ENCODE measurements at regions not wholly inside any gene's neighbourhood (a gene's known extent, or its start where the extent isn't known, plus 50 kb on each side); places are given as distances from the start of the nearest gene placed in this dataset.
"Not testable (repeated sequence)": the region's sequence is repeated elsewhere in the genome, so short reads cannot be mapped to it uniquely, and the experiment has no call there.

GRCh38 chr10:62964026-62964425, 147.9 kb upstream of the EGR2 start:
- Histone ChIP-seq H3K27me3 (replicated peaks; ENCODE audit: control insufficient read depth, insufficient read depth, low read length) (no peaks in the 10 kb centered on the region), H3K36me3 (ENCODE audit: control insufficient read depth, insufficient read depth, low read length, severe bottlenecking) (no peaks in the 10 kb centered on the region), H3K4me3 (ENCODE audit: low read length) (no peak overlapping the region), H3K9me3 (ENCODE audit: control insufficient read depth, low read length) (peaks cover 5% of the 10 kb centered on the region), H3K4me1 (ENCODE audit: control insufficient read depth, insufficient read depth, low read length) (no peaks in the 10 kb centered on the region), H3K9ac (ENCODE audit: low read length) (no peak overlapping the region)
- no peak for DNase-seq (ENCODE audit: low read depth)

- Histone ChIP-seq H3K4me3 (ENCODE audit: low read length) (no peak overlapping the region), H3K36me3 (ENCODE audit: control insufficient read depth, insufficient read depth, low read length, severe bottlenecking) (no peaks in the 10 kb centered on the region)
Measured at GRCh38 chr10:62961951-62962523, 145.9 kb upstream of the EGR2 start.

GRCh38 chr10:62960416-62960815, 144.2 kb upstream of the EGR2 start:
- no peak overlapping the region for H3K4me3 ChIP-seq (ENCODE audit: low read length)
- peaks cover 5% of the 10 kb centered on the region for H3K9me3 ChIP-seq (ENCODE audit: control insufficient read depth, low read length)
- DNase-seq (ENCODE audit: low read depth) = no peak
- H3K9ac ChIP-seq (ENCODE audit: low read length) = no peak overlapping the region
- H3K27me3 ChIP-seq (replicated peaks; ENCODE audit: control insufficient read depth, insufficient read depth, low read length) = no peaks in the 10 kb centered on the region
- no peaks in the 10 kb centered on the region for H3K36me3 ChIP-seq (ENCODE audit: control insufficient read depth, insufficient read depth, low read length, severe bottlenecking)
- H3K4me1 ChIP-seq (ENCODE audit: control insufficient read depth, insufficient read depth, low read length) = no peaks in the 10 kb centered on the region

More at GRCh38 chr10:62961951-62962523, 145.9 kb upstream of the EGR2 start:
- no peaks in the 10 kb centered on the region for H3K27me3 ChIP-seq (replicated peaks; ENCODE audit: control insufficient read depth, insufficient read depth, low read length)
- no peak overlapping the region for H3K9ac ChIP-seq (ENCODE audit: low read length)
- peaks cover 5% of the 10 kb centered on the region for H3K9me3 ChIP-seq (ENCODE audit: control insufficient read depth, low read length)
- DNase-seq (ENCODE audit: low read depth) = no peak
- H3K4me1 ChIP-seq (ENCODE audit: control insufficient read depth, insufficient read depth, low read length) = no peaks in the 10 kb centered on the region

- no peaks in the 10 kb centered on the region for H3K27me3 ChIP-seq (replicated peaks; ENCODE audit: control insufficient read depth, insufficient read depth, low read length)
- no peaks in the 10 kb centered on the region for H3K4me1 ChIP-seq (ENCODE audit: control insufficient read depth, insufficient read depth, low read length)
- H3K4me3 ChIP-seq (ENCODE audit: low read length) = no peak overlapping the region
- no peaks in the 10 kb centered on the region for H3K36me3 ChIP-seq (ENCODE audit: control insufficient read depth, insufficient read depth, low read length, severe bottlenecking)
- no peak for DNase-seq (ENCODE audit: low read depth)
- peaks cover 5% of the 10 kb centered on the region for H3K9me3 ChIP-seq (ENCODE audit: control insufficient read depth, low read length)
- H3K9ac ChIP-seq (ENCODE audit: low read length) = no peak overlapping the region
Measured at GRCh38 chr10:62959553-62959952, 143.4 kb upstream of the EGR2 start.

GRCh38 chr10:62958980-62959379, 142.8 kb upstream of the EGR2 start:
- DNase-seq (ENCODE audit: low read depth) = no peak

GRCh38 chr10:62946278-62946677, 130.1 kb upstream of the EGR2 start:
- Histone ChIP-seq H3K27me3 (replicated peaks; ENCODE audit: control insufficient read depth, insufficient read depth, low read length) (no peaks in the 10 kb centered on the region), H3K9ac (ENCODE audit: low read length) (no peak overlapping the region), H3K4me3 (ENCODE audit: low read length) (no peak overlapping the region), H3K4me1 (ENCODE audit: control insufficient read depth, insufficient read depth, low read length) (no peaks in the 10 kb centered on the region), H3K36me3 (ENCODE audit: control insufficient read depth, insufficient read depth, low read length, severe bottlenecking) (no peaks in the 10 kb centered on the region), H3K9me3 (ENCODE audit: control insufficient read depth, low read length) (no peaks in the 10 kb centered on the region)
- no peak for DNase-seq (ENCODE audit: low read depth)

More at GRCh38 chr10:62958980-62959379, 142.8 kb upstream of the EGR2 start:
- peaks cover 5% of the 10 kb centered on the region for H3K9me3 ChIP-seq (ENCODE audit: control insufficient read depth, low read length)
- no peak overlapping the region for H3K9ac ChIP-seq (ENCODE audit: low read length)
- no peaks in the 10 kb centered on the region for H3K36me3 ChIP-seq (ENCODE audit: control insufficient read depth, insufficient read depth, low read length, severe bottlenecking)
- H3K4me3 ChIP-seq (ENCODE audit: low read length) = no peak overlapping the region
- no peaks in the 10 kb centered on the region for H3K27me3 ChIP-seq (replicated peaks; ENCODE audit: control insufficient read depth, insufficient read depth, low read length)
- no peaks in the 10 kb centered on the region for H3K4me1 ChIP-seq (ENCODE audit: control insufficient read depth, insufficient read depth, low read length)

GRCh38 chr10:62939698-62940097, 123.5 kb upstream of the EGR2 start:
- Histone ChIP-seq H3K36me3 (ENCODE audit: control insufficient read depth, insufficient read depth, low read length, severe bottlenecking) (no peaks in the 10 kb centered on the region), H3K27me3 (replicated peaks; ENCODE audit: control insufficient read depth, insufficient read depth, low read length) (no peaks in the 10 kb centered on the region), H3K9me3 (ENCODE audit: control insufficient read depth, low read length) (no peaks in the 10 kb centered on the region), H3K4me1 (ENCODE audit: control insufficient read depth, insufficient read depth, low read length) (no peaks in the 10 kb centered on the region), H3K9ac (ENCODE audit: low read length) (no peak overlapping the region), H3K4me3 (ENCODE audit: low read length) (no peak overlapping the region)
- no peak for DNase-seq (ENCODE audit: low read depth)

GRCh38 chr10:62938672-62939071, 122.5 kb upstream of the EGR2 start:
- no peaks in the 10 kb centered on the region for H3K9me3 ChIP-seq (ENCODE audit: control insufficient read depth, low read length)
- H3K9ac ChIP-seq (ENCODE audit: low read length) = no peak overlapping the region
- no peaks in the 10 kb centered on the region for H3K4me1 ChIP-seq (ENCODE audit: control insufficient read depth, insufficient read depth, low read length)
- H3K4me3 ChIP-seq (ENCODE audit: low read length) = no peak overlapping the region
- H3K36me3 ChIP-seq (ENCODE audit: control insufficient read depth, insufficient read depth, low read length, severe bottlenecking) = no peaks in the 10 kb centered on the region
- DNase-seq (ENCODE audit: low read depth) = no peak
- H3K27me3 ChIP-seq (replicated peaks; ENCODE audit: control insufficient read depth, insufficient read depth, low read length) = no peaks in the 10 kb centered on the region

GRCh38 chr10:62937674-62938073, 121.5 kb upstream of the EGR2 start:
- Histone ChIP-seq H3K4me1 (ENCODE audit: control insufficient read depth, insufficient read depth, low read length) (no peaks in the 10 kb centered on the region), H3K9ac (ENCODE audit: low read length) (no peak overlapping the region), H3K9me3 (ENCODE audit: control insufficient read depth, low read length) (no peaks in the 10 kb centered on the region), H3K4me3 (ENCODE audit: low read length) (no peak overlapping the region), H3K36me3 (ENCODE audit: control insufficient read depth, insufficient read depth, low read length, severe bottlenecking) (no peaks in the 10 kb centered on the region), H3K27me3 (replicated peaks; ENCODE audit: control insufficient read depth, insufficient read depth, low read length) (no peaks in the 10 kb centered on the region)
- DNase-seq (ENCODE audit: low read depth) = no peak

- Histone ChIP-seq H3K9me3 (ENCODE audit: control insufficient read depth, low read length) (no peaks in the 10 kb centered on the region), H3K4me3 (ENCODE audit: low read length) (no peak overlapping the region), H3K4me1 (ENCODE audit: control insufficient read depth, insufficient read depth, low read length) (no peaks in the 10 kb centered on the region), H3K9ac (ENCODE audit: low read length) (no peak overlapping the region), H3K36me3 (ENCODE audit: control insufficient read depth, insufficient read depth, low read length, severe bottlenecking) (no peaks in the 10 kb centered on the region), H3K27me3 (replicated peaks; ENCODE audit: control insufficient read depth, insufficient read depth, low read length) (no peaks in the 10 kb centered on the region)
- DNase-seq (ENCODE audit: low read depth) = no peak
Measured at GRCh38 chr10:62935022-62935421, 118.9 kb upstream of the EGR2 start.

- Histone ChIP-seq H3K9ac (ENCODE audit: low read length) (no peak overlapping the region), H3K9me3 (ENCODE audit: control insufficient read depth, low read length) (no peaks in the 10 kb centered on the region), H3K4me1 (ENCODE audit: control insufficient read depth, insufficient read depth, low read length) (no peaks in the 10 kb centered on the region), H3K36me3 (ENCODE audit: control insufficient read depth, insufficient read depth, low read length, severe bottlenecking) (no peaks in the 10 kb centered on the region), H3K27me3 (replicated peaks; ENCODE audit: control insufficient read depth, insufficient read depth, low read length) (no peaks in the 10 kb centered on the region), H3K4me3 (ENCODE audit: low read length) (no peak overlapping the region)
- DNase-seq (ENCODE audit: low read depth) = no peak
Measured at GRCh38 chr10:62934258-62934657, 118.1 kb upstream of the EGR2 start.

GRCh38 chr10:62928763-62929162, 112.6 kb upstream of the EGR2 start:
- H3K27me3 ChIP-seq (replicated peaks; ENCODE audit: control insufficient read depth, insufficient read depth, low read length); H3K4me3 ChIP-seq (ENCODE audit: low read length); H3K9me3 ChIP-seq (ENCODE audit: control insufficient read depth, low read length); H3K4me1 ChIP-seq (ENCODE audit: control insufficient read depth, insufficient read depth, low read length); H3K36me3 ChIP-seq (ENCODE audit: control insufficient read depth, insufficient read depth, low read length, severe bottlenecking); H3K9ac ChIP-seq (ENCODE audit: low read length); DNase-seq (ENCODE audit: low read depth): not testable (repeated sequence)

Data from adipocyte (in vitro differentiated cells).